ENCODE measurements at regions not wholly inside any gene's neighbourhood (a gene's known extent, or its start where the extent isn't known, plus 50 kb on each side); places are given as distances from the start of the nearest gene placed in this dataset.

GRCh38 chr6:165713845-165714466, 50.9 kb upstream of the PDE10A start:
- peaks cover 29% of the 10 kb centered on the region for H3K27me3 ChIP-seq (replicated peaks; ENCODE audit: insufficient read depth, low read depth, low read length, poor library complexity)
- no peak for TF ChIP-seq CTCF (conservative IDR thresholded peaks at IDR 0.05; ENCODE audit: low read depth, low read length)
- no peak for TF ChIP-seq EZH2 (IDR thresholded peaks at IDR 0.05; ENCODE audit: borderline replicate concordance, low read depth, low read length, poor library complexity, severe bottlenecking)
- H3K27ac ChIP-seq (ENCODE audit: low read depth, low read length, poor library complexity, severe bottlenecking): no peak overlapping the region
- BruUV-seq (replicated peaks): no TSS peak
- ChIA-PET POLR2A (ENCODE audit: low non-redundant PET) (no interaction called here), CTCF (no interaction called here)
- no peak for DNase-seq (ENCODE audit: low spot score)
- no peaks in the 10 kb centered on the region for H3K4me1 ChIP-seq (ENCODE audit: insufficient read depth, low read length, poor library complexity, severe bottlenecking)
- H3K4me3 ChIP-seq (ENCODE audit: low read depth, low read length, poor library complexity, severe bottlenecking): no peak overlapping the region
- H3K9me3 ChIP-seq (ENCODE audit: low read depth, low read length, poor library complexity, severe bottlenecking): no peaks in the 10 kb centered on the region
- intact Hi-C loops (cut with micrococcal nuclease; ENCODE audit: unreplicated experiment): no loop called here
- H3K36me3 ChIP-seq (ENCODE audit: insufficient read depth, low read length, poor library complexity, severe bottlenecking): no peaks in the 10 kb centered on the region

All from A673 (cell line).